Ishikawa (cell line): ENCODE measurements at regions not wholly inside any gene's neighbourhood (a gene's known extent, or its start where the extent isn't known, plus 50 kb on each side); places are given as distances from the start of the nearest gene placed in this dataset.

ENCODE experiments used
- CEBPB ChIP-seq: IDR thresholded peaks from 2 replicates; pipeline ENCODE4 v1.6.1; 2012
- CREB1 ChIP-seq: IDR thresholded peaks from 2 replicates; pipeline ENCODE4 v1.6.1; 2012; ENCODE audit warnings: low read depth
- EGR1 ChIP-seq: IDR thresholded peaks from 2 replicates; pipeline ENCODE4 v1.6.1; 2012
- EP300 ChIP-seq: IDR thresholded peaks from 2 replicates; pipeline ENCODE4 v1.6.1; 2012; ENCODE audit warnings: borderline replicate concordance
- FOXM1 ChIP-seq: IDR thresholded peaks from 2 replicates; pipeline ENCODE4 v1.6.1; 2012; ENCODE audit warnings: low read depth, borderline replicate concordance
- MAX ChIP-seq: IDR thresholded peaks from 2 replicates; pipeline ENCODE4 v1.6.1; 2012
- NFIC ChIP-seq: IDR thresholded peaks from 2 replicates; pipeline ENCODE4 v1.6.1; 2012
- RAD21 ChIP-seq: IDR thresholded peaks from 2 replicates; pipeline ENCODE4 v1.6.1; 2012; ENCODE audit warnings: low read depth
- REST ChIP-seq: IDR thresholded peaks from 2 replicates; pipeline ENCODE4 v1.6.1; 2012; ENCODE audit warnings: low read depth, mild to moderate bottlenecking
- TAF1 ChIP-seq: IDR thresholded peaks from 2 replicates; pipeline ENCODE4 v1.6.1; 2012; ENCODE audit warnings: low read depth, mild to moderate bottlenecking
- TCF12 ChIP-seq: IDR thresholded peaks from 2 replicates; pipeline ENCODE4 v1.6.1; 2012; ENCODE audit warnings: low read depth
- TEAD4 ChIP-seq: IDR thresholded peaks from 2 replicates; pipeline ENCODE4 v1.6.1; 2012
- USF1 ChIP-seq: IDR thresholded peaks from 2 replicates; pipeline ENCODE4 v1.6.1; 2012
- YY1 ChIP-seq: IDR thresholded peaks from 2 replicates; pipeline ENCODE4 v1.6.1; 2012; ENCODE audit warnings: low read depth
- ZBTB7A ChIP-seq: IDR thresholded peaks from 2 replicates; pipeline ENCODE4 v1.6.1; 2012; ENCODE audit warnings: low read depth

DNA sequence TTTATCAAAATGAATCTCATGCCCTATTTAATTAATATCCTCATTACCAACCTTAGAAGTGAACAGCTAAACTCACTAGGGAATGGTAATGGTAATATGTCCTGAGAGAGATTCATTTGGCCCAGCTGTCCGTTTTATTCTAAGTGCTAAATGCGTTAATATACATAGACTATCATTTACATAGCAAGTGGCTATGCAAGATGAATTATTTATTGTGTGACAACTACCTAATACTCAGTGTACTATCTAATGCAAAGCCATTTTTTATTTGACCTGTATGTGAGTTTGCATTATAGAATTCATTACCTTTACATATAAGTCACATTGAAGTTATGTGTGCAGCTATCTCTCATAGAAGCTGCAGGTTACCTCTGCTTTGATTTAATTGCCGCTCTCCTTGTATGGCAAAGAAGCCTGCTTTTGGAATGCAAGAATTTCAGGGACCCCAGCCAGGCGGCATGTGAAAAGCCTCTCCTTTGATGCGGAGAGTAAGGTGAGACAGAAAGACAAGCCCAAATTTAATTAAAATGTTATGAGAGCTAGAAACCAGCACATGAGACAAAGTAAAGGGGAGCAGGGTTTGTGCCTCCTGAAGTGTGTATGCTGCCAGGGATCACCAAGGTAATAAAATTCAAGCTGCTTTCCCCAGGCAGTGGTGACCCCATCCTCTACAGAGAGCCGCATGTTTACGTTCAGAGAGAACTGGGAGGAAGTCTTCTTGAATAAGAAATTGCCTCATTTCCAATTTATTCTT, 693.0 kb upstream of the MAP3K7 start:
- TF ChIP-seq RAD21: no peak
- no peak for TF ChIP-seq NFIC
- TF ChIP-seq EP300: no peak
- no peak for TF ChIP-seq FOXM1
- TF ChIP-seq REST: no peak
- no peak for TF ChIP-seq CEBPB
- no peak for TF ChIP-seq TCF12
- no peak for TF ChIP-seq YY1
- no peak for TF ChIP-seq USF1
- no peak for TF ChIP-seq MAX
- no peak for TF ChIP-seq EGR1
- no peak for TF ChIP-seq CREB1
- TF ChIP-seq TAF1: no peak

- TF ChIP-seq ZBTB7A (no peak), YY1 (no peak)
These were observed 691.5 kb upstream of the MAP3K7 start for GRCh38 chr6:91278416-91278815.

GRCh38 chr6:91276315-91276714, 689.4 kb upstream of the MAP3K7 start:
- TF ChIP-seq MAX: no peak
- no peak for TF ChIP-seq USF1
- TF ChIP-seq EGR1: no peak
- TF ChIP-seq RAD21: peak; percentile 49; the same call in 1 of the 2 replicates

DNA sequence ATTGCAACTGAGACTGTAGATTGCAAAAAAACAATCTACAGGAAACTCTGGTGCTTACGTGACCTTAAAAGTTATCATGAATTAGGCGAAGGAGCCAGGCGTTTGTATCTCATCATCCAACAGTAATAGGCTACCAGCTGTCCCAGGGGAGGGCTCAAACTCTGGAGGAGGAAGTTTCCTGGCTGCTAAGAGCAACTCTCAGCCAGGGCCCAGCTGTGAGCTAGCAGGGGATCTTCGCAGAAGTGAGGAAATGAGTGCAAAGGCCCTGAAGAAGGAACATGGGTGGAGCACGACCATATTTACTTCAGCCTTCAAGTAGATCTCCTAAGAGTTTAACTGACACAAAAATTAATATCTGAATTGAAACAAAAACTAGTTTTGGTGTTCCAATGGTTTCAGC, 686.9 kb upstream of the MAP3K7 start:
- no peak for TF ChIP-seq EP300
- no peak for TF ChIP-seq USF1
- TF ChIP-seq RAD21: no peak
- TF ChIP-seq TAF1: no peak
- no peak for TF ChIP-seq ZBTB7A
- TF ChIP-seq EGR1: no peak
- TF ChIP-seq YY1: no peak
- no peak for TF ChIP-seq MAX
- no peak for TF ChIP-seq CREB1
- TF ChIP-seq TEAD4: no peak
- no peak for TF ChIP-seq TCF12
- no peak for TF ChIP-seq CEBPB
- TF ChIP-seq REST: no peak
- no peak for TF ChIP-seq NFIC
- TF ChIP-seq FOXM1: no peak

GRCh38 chr6:91271807-91272206, 684.9 kb upstream of the MAP3K7 start:
- TF ChIP-seq YY1 (no peak), USF1 (no peak), RAD21 (no peak), MAX (no peak), TEAD4 (no peak)
